Astrocyte of the hippocampus (primary cell): ENCODE measurements at regions not wholly inside any gene's neighbourhood (a gene's known extent, or its start where the extent isn't known, plus 50 kb on each side); places are given as distances from the start of the nearest gene placed in this dataset.

Source experiments
- DNase-seq: peaks from one replicate; pipeline ENCODE4 v3.0.0; 2011; ENCODE audit warnings: low read depth, low spot score

GRCh38 chr10:107420196-107420595 lies 255.7 kb upstream of the SORCS1 start:
- no peak for DNase-seq

GRCh38 chr10:107418085-107418806 lies 253.7 kb upstream of the SORCS1 start:
- no peak for DNase-seq

- no peak for DNase-seq
These were observed 252.9 kb upstream of the SORCS1 start for GRCh38 chr10:107417446-107417845.

- DNase-seq: no peak
These were observed 250.9 kb upstream of the SORCS1 start for GRCh38 chr10:107415446-107415845.

- no peak for DNase-seq
These were observed 249.5 kb upstream of the SORCS1 start for GRCh38 chr10:107413971-107414370.

GRCh38 chr10:107409522-107409921 lies 245.0 kb upstream of the SORCS1 start:
- DNase-seq: peak; percentile 27

- DNase-seq: no peak
These were observed 233.6 kb upstream of the SORCS1 start for GRCh38 chr10:107398115-107398514.

- DNase-seq: no peak
These were observed 227.4 kb upstream of the SORCS1 start for GRCh38 chr10:107391901-107392300.

GRCh38 chr10:107390563-107390962 lies 226.1 kb upstream of the SORCS1 start:
- DNase-seq: no peak

- no peak for DNase-seq
These were observed 218.9 kb upstream of the SORCS1 start for GRCh38 chr10:107383357-107383756.

- DNase-seq: no peak
These were observed 215.1 kb upstream of the SORCS1 start for GRCh38 chr10:107379601-107380000.

GRCh38 chr10:107371801-107372200 lies 207.3 kb upstream of the SORCS1 start:
- peak; percentile 1 for DNase-seq

GRCh38 chr10:107364872-107365271 lies 200.4 kb upstream of the SORCS1 start:
- no peak for DNase-seq

- no peak for DNase-seq
These were observed 197.8 kb upstream of the SORCS1 start for GRCh38 chr10:107362306-107362705.

- no peak for DNase-seq
These were observed 192.5 kb upstream of the SORCS1 start for GRCh38 chr10:107357033-107357432.

GRCh38 chr10:107356396-107356795 lies 191.9 kb upstream of the SORCS1 start:
- DNase-seq: no peak

GRCh38 chr10:107342711-107343110 lies 178.2 kb upstream of the SORCS1 start:
- DNase-seq: no peak

- no peak for DNase-seq
These were observed 176.8 kb upstream of the SORCS1 start for GRCh38 chr10:107341281-107341680.

- DNase-seq: no peak
These were observed 175.8 kb upstream of the SORCS1 start for GRCh38 chr10:107340326-107340725.

GRCh38 chr10:107336061-107336460 lies 171.6 kb upstream of the SORCS1 start:
- DNase-seq: no peak

- no peak for DNase-seq
These were observed 153.1 kb upstream of the SORCS1 start for GRCh38 chr10:107317592-107317991.

- no peak for DNase-seq
These were observed 138.7 kb upstream of the SORCS1 start for GRCh38 chr10:107303203-107303602.

GRCh38 chr10:107299606-107300005 lies 135.1 kb upstream of the SORCS1 start:
- DNase-seq: no peak

- no peak for DNase-seq
These were observed 119.7 kb upstream of the SORCS1 start for GRCh38 chr10:107284187-107284586.
